GM10266 (cell line): ENCODE measurements at regions not wholly inside any gene's neighbourhood (a gene's known extent, or its start where the extent isn't known, plus 50 kb on each side); places are given as distances from the start of the nearest gene placed in this dataset.
"Not testable (repeated sequence)": the region's sequence is repeated elsewhere in the genome, so short reads cannot be mapped to it uniquely, and the experiment has no call there.

Experiments used
- DNase-seq: peaks from one replicate; pipeline ENCODE4 v3.0.0; 2012; ENCODE audit errors: extremely low spot score
- CTCF ChIP-seq: IDR thresholded peaks from 2 replicates; pipeline ENCODE4 v1.5.1; 2012; ENCODE audit warnings: mild to moderate bottlenecking, low read depth; ENCODE audit not compliant: control insufficient read depth, insufficient read depth; ENCODE audit errors: missing control alignments

- no peak for TF ChIP-seq CTCF
- no peak for DNase-seq
Measured at GRCh38 chr9:30937106-30937505, 1447.3 kb upstream of the ACO1 start.

DNA sequence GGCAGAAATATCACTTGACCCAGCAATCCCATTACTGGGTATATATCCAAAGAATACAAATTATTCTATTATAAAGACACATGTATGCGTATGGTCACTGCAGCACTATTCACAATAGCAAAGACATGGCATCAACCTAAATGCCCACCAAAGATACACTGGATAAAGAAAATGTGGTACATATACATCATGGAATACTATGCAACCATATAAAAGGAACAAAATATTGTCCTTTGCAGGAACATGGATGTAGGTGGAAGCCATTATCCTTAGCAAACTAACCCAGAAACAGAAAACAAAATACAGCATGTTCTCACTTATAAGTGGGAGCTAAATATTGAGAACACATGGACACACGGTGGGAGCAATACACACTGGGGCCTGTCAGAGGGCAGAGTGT is 1441.6 kb upstream of the ACO1 start:
- not testable (repeated sequence) for DNase-seq

DNA sequence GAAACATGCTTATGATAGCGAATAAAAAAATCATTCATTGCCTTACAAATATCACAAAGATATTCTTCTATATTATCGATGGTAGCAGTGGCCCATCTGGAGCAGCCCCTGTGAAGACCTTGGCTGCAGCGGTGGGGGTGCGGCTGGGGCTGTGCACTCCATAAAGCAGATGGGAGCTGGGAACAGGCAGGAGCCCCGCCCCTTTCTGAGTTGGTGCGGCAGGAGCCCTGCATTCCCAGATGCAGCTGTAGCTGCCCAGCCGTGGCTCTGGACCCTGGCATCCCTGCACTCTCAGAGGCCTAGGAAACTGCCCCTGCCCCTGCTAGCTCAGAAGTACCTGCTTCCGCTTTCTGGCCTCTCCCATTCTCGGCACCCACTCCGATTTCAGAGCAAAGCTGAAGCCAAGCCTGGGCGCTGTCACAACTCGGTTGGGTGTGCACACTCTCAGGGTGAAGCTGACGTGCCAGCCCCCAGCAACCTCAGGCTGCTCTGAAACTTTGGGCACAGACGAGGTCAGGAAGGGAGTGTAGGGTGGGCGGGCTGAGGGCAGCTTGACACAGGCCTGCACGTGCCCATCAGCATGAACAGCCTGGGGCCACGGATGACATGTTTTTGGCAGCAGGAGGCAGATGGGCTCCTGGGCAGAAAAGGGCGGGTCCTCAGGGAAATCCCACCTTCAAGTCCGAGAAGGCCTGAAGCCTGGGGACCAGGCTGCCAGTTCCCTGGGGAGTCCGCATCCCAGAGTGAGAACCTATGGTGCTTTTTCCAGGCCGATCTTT is 1440.8 kb upstream of the ACO1 start:
- TF ChIP-seq CTCF: no peak
- DNase-seq: no peak

DNA sequence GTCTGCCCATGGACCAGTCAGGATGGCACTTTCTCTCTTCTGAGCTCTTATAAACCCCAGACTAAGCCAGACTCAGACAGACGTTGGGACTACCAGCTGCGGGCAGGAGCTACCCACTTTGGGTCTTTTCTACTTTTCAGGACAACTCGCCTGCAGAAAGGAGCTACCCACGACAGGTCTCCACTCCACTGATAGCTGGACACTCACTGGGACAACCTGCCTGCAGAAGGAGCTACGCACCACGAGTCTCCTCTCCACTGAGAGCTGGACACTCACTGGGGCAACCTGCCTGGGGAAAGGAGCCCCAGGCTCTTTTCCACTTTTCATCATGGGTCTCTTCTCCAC is 1440.2 kb upstream of the ACO1 start:
- TF ChIP-seq CTCF: no peak
- no peak for DNase-seq

- no peak for TF ChIP-seq CTCF
Measured at GRCh38 chr9:30944741-30945280, 1439.6 kb upstream of the ACO1 start.

DNA sequence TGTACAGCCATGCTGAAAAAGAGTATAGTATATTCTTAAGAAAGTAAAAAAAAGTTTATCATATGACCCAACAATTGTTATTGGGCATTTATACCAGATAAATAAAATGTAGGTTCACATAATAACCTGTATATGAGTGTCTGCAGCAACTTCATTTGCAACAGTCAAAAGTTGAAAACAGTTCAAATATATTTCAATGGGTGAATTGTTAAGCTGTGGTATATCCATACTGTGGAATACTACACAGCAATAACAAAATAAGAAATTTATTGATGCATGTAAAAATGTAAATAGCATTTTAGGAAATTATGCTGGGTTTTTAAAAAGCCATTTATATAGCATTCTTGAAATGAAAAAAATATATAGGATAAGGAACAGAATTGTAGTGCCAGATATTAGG is 1420.1 kb upstream of the ACO1 start:
- TF ChIP-seq CTCF: no peak
- DNase-seq: no peak

More at GRCh38 chr9:30944741-30945280, 1439.6 kb upstream of the ACO1 start:
- DNase-seq: no peak

GRCh38 chr9:30967476-30967875 is 1417.0 kb upstream of the ACO1 start:
- no peak for TF ChIP-seq CTCF

GRCh38 chr9:30970186-30970585 is 1414.3 kb upstream of the ACO1 start:
- no peak for TF ChIP-seq CTCF
- DNase-seq: no peak

More at GRCh38 chr9:30967476-30967875, 1417.0 kb upstream of the ACO1 start:
- DNase-seq: no peak
